HCT116 (cell line): ENCODE measurements at regions not wholly inside any gene's neighbourhood (a gene's known extent, or its start where the extent isn't known, plus 50 kb on each side); places are given as distances from the start of the nearest gene placed in this dataset.

Source experiments
- EGR1 ChIP-seq: IDR thresholded peaks from 2 replicates; pipeline ENCODE4 v1.6.1; 2012; ENCODE audit warnings: low read depth
- EZH2 ChIP-seq: fragments of 200-600 bp; sonication (generic); IDR thresholded peaks from 2 replicates; pipeline ENCODE4 v1.6.1; 2017; ENCODE audit warnings: antibody characterized with exemption, mixed run types
- EZH2phosphoT487 ChIP-seq: fragments of 200-600 bp; IDR thresholded peaks from 2 replicates; pipeline ENCODE4 v1.6.1; 2018; ENCODE audit warnings: antibody characterized with exemption, borderline replicate concordance
- POLR2A ChIP-seq: IDR thresholded peaks from 2 replicates; pipeline ENCODE4 v1.7.0; 2011; ENCODE audit warnings: borderline replicate concordance; ENCODE audit not compliant: insufficient read depth, insufficient read length; ENCODE audit errors: extremely low read depth
- POLR2AphosphoS5 ChIP-seq: IDR thresholded peaks from 2 replicates; pipeline ENCODE4 v1.6.1; 2011; ENCODE audit warnings: mild to moderate bottlenecking, low read depth, low read length, moderate library complexity
- SRF ChIP-seq: IDR thresholded peaks from 2 replicates; pipeline ENCODE4 v1.6.1; 2012; ENCODE audit warnings: low read depth
- TF ChIP-seq, protein P1 (sequence below), 3 experiments: fragments of 200-600 bp in 1 of 3; sonication (generic) in 1 of 3; IDR thresholded peaks in 2 of 3; conservative IDR thresholded peaks in 1 of 3; 2 replicates each; pipeline ENCODE4 v1.5.1; 2012 to 2017; ENCODE audit warnings: low read depth in 2 of 3, low read length in 2 of 3, antibody characterized with exemption in 1 of 3, borderline replicate concordance in 1 of 3, control low read depth in 1 of 3, mild to moderate bottlenecking in 1 of 3, mixed read lengths in 1 of 3, mixed run types in 1 of 3, moderate library complexity in 1 of 3; ENCODE audit not compliant: insufficient read depth in 1 of 3
- TF ChIP-seq, protein P2 (sequence below): IDR thresholded peaks from 2 replicates; pipeline ENCODE4 v1.6.1; 2011; ENCODE audit warnings: mild to moderate bottlenecking, low read length, moderate library complexity; ENCODE audit not compliant: insufficient replicate concordance; ENCODE audit errors: extremely low read depth
- TF ChIP-seq, protein P3 (sequence below): IDR thresholded peaks from 2 replicates; pipeline ENCODE4 v1.6.1; 2012; ENCODE audit warnings: low read depth

DNA sequence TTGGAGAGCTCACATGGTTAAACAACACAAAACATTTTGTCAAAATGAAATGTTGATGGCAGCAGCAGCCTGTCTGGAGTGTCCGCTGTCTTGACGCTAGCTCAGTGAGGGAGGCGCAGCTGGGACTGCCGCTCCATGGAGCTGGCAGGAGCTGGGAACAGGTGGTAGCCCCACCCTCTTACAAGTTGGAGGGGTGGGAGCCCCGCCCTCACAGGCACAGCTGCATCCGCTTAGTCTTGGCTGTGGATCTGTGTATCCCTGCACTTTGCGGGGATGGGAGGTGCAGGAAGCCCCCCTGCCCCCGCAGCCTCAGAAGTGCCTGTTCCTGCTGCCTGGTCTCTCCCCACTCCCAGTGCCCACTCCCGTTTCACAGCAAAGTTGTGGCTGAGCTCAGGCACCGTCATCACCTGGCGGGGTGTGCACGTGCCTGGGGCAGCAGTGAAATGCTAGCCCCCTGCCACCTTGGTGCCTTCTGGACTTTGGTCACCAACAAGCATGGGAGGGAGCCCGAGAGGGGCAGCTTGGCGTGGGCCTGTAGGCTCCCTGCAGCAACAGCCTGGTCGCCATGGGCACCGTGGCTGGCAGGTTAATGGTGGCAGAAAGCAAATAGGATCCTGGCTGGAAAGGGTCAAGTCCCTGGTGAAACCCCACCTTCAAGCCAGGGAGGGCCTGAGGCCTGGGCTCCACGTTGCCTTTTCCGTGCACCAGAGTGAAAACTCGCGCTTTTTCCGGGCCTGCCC lies 53.8 kb upstream of the CADM2 start:
- TF ChIP-seq, protein P1, sequence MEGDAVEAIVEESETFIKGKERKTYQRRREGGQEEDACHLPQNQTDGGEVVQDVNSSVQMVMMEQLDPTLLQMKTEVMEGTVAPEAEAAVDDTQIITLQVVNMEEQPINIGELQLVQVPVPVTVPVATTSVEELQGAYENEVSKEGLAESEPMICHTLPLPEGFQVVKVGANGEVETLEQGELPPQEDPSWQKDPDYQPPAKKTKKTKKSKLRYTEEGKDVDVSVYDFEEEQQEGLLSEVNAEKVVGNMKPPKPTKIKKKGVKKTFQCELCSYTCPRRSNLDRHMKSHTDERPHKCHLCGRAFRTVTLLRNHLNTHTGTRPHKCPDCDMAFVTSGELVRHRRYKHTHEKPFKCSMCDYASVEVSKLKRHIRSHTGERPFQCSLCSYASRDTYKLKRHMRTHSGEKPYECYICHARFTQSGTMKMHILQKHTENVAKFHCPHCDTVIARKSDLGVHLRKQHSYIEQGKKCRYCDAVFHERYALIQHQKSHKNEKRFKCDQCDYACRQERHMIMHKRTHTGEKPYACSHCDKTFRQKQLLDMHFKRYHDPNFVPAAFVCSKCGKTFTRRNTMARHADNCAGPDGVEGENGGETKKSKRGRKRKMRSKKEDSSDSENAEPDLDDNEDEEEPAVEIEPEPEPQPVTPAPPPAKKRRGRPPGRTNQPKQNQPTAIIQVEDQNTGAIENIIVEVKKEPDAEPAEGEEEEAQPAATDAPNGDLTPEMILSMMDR (IDR thresholded peaks at IDR 0.05 in 2 of 3, conservative IDR thresholded peaks at IDR 0.05 in 1 of 3; ENCODE audit: borderline replicate concordance in 1 of 3, insufficient read depth in 1 of 3, low read depth in 2 of 3, low read length in 2 of 3) = no peak
- no peak for TF ChIP-seq EZH2phosphoT487
- no peak for TF ChIP-seq EGR1
- no peak for TF ChIP-seq POLR2A
- TF ChIP-seq, protein P2, sequence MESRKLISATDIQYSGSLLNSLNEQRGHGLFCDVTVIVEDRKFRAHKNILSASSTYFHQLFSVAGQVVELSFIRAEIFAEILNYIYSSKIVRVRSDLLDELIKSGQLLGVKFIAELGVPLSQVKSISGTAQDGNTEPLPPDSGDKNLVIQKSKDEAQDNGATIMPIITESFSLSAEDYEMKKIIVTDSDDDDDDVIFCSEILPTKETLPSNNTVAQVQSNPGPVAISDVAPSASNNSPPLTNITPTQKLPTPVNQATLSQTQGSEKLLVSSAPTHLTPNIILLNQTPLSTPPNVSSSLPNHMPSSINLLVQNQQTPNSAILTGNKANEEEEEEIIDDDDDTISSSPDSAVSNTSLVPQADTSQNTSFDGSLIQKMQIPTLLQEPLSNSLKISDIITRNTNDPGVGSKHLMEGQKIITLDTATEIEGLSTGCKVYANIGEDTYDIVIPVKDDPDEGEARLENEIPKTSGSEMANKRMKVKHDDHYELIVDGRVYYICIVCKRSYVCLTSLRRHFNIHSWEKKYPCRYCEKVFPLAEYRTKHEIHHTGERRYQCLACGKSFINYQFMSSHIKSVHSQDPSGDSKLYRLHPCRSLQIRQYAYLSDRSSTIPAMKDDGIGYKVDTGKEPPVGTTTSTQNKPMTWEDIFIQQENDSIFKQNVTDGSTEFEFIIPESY = no peak
- no peak for TF ChIP-seq EZH2
- no peak for TF ChIP-seq SRF
- TF ChIP-seq, protein P3, sequence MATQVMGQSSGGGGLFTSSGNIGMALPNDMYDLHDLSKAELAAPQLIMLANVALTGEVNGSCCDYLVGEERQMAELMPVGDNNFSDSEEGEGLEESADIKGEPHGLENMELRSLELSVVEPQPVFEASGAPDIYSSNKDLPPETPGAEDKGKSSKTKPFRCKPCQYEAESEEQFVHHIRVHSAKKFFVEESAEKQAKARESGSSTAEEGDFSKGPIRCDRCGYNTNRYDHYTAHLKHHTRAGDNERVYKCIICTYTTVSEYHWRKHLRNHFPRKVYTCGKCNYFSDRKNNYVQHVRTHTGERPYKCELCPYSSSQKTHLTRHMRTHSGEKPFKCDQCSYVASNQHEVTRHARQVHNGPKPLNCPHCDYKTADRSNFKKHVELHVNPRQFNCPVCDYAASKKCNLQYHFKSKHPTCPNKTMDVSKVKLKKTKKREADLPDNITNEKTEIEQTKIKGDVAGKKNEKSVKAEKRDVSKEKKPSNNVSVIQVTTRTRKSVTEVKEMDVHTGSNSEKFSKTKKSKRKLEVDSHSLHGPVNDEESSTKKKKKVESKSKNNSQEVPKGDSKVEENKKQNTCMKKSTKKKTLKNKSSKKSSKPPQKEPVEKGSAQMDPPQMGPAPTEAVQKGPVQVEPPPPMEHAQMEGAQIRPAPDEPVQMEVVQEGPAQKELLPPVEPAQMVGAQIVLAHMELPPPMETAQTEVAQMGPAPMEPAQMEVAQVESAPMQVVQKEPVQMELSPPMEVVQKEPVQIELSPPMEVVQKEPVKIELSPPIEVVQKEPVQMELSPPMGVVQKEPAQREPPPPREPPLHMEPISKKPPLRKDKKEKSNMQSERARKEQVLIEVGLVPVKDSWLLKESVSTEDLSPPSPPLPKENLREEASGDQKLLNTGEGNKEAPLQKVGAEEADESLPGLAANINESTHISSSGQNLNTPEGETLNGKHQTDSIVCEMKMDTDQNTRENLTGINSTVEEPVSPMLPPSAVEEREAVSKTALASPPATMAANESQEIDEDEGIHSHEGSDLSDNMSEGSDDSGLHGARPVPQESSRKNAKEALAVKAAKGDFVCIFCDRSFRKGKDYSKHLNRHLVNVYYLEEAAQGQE = no peak
- no peak for TF ChIP-seq POLR2AphosphoS5
